H9 (cell line): ENCODE measurements at regions not wholly inside any gene's neighbourhood (a gene's known extent, or its start where the extent isn't known, plus 50 kb on each side); places are given as distances from the start of the nearest gene placed in this dataset.

ENCODE experiments used
- DNase-seq: peaks from one replicate; pipeline ENCODE4 v3.0.0-alpha.2; 2017
- H2AFZ ChIP-seq: one replicate; pipeline ENCODE4 v1.6.1; 2013; ENCODE audit warnings: mild to moderate bottlenecking, low read length, control low read depth, moderate library complexity
- H2AK5ac ChIP-seq: 2 replicates; pipeline ENCODE4 v1.6.1; 2013; ENCODE audit warnings: low read length, control low read depth, mixed read lengths; ENCODE audit not compliant: insufficient read length
- H2BK120ac ChIP-seq: one replicate; pipeline ENCODE4 v1.6.1; 2013; ENCODE audit warnings: low read depth, mild to moderate bottlenecking, low read length, control low read depth, inconsistent platforms; ENCODE audit not compliant: poor library complexity, severe bottlenecking
- H2BK12ac ChIP-seq: 2 replicates; pipeline ENCODE4 v1.6.1; 2013; ENCODE audit warnings: low read length, control low read depth, mixed read lengths, low read depth; ENCODE audit not compliant: insufficient read length
- H2BK15ac ChIP-seq: 2 replicates; pipeline ENCODE4 v1.6.1; 2013; ENCODE audit warnings: low read depth, low read length, control low read depth
- H2BK20ac ChIP-seq: one replicate; pipeline ENCODE4 v1.6.1; 2013; ENCODE audit warnings: low read depth, mild to moderate bottlenecking, low read length, control low read depth, inconsistent platforms; ENCODE audit not compliant: poor library complexity, severe bottlenecking
- H2BK5ac ChIP-seq: 2 replicates; pipeline ENCODE4 v1.6.1; 2013; ENCODE audit warnings: low read length, control low read depth, mixed read lengths; ENCODE audit not compliant: insufficient read length
- H3K14ac ChIP-seq: 2 replicates; pipeline ENCODE4 v1.6.1; 2013; ENCODE audit warnings: low read length, control low read depth; ENCODE audit not compliant: insufficient read depth
- H3K18ac ChIP-seq: 2 replicates; pipeline ENCODE4 v1.6.1; 2013; ENCODE audit warnings: low read depth, mild to moderate bottlenecking, mixed read lengths, low read length, control low read depth; ENCODE audit not compliant: insufficient read length
- H3K23ac ChIP-seq: 2 replicates; pipeline ENCODE4 v1.6.1; 2013; ENCODE audit warnings: low read length, control low read depth, mixed read lengths, low read depth; ENCODE audit not compliant: insufficient read length
- H3K23me2 ChIP-seq: 2 replicates; pipeline ENCODE4 v1.6.1; 2013; ENCODE audit warnings: low read depth, mild to moderate bottlenecking, mixed read lengths, low read length, control low read depth; ENCODE audit not compliant: insufficient read length, poor library complexity, severe bottlenecking
- H3K27ac ChIP-seq: 2 replicates; pipeline ENCODE4 v1.5.1; 2013; ENCODE audit warnings: low read length, control low read depth, mixed read lengths, low read depth; ENCODE audit not compliant: insufficient read length
- H3K27me3 ChIP-seq: 2 replicates; pipeline ENCODE4 v1.6.1; 2013; ENCODE audit warnings: low read length, control low read depth, inconsistent platforms; ENCODE audit not compliant: insufficient read depth
- H3K4ac ChIP-seq: 2 replicates; pipeline ENCODE4 v1.6.1; 2013; ENCODE audit warnings: low read depth, mild to moderate bottlenecking, control low read depth, inconsistent platforms, low read length, moderate library complexity
- H3K4me1 ChIP-seq: 2 replicates; pipeline ENCODE4 v1.6.1; 2013; ENCODE audit warnings: low read length, control low read depth, inconsistent platforms; ENCODE audit not compliant: insufficient read depth
- H3K4me2 ChIP-seq: 2 replicates; pipeline ENCODE4 v1.6.1; 2013; ENCODE audit warnings: low read length, control low read depth, mixed read lengths; ENCODE audit not compliant: insufficient read length, insufficient read depth
- H3K56ac ChIP-seq: 2 replicates; pipeline ENCODE4 v1.6.1; 2013; ENCODE audit warnings: low read depth, mild to moderate bottlenecking, mixed read lengths, low read length, control low read depth; ENCODE audit not compliant: insufficient read length
- H3K79me1 ChIP-seq: 2 replicates; pipeline ENCODE4 v1.6.1; 2013; ENCODE audit warnings: low read depth, mild to moderate bottlenecking, moderate library complexity, low read length, control low read depth, inconsistent platforms; ENCODE audit not compliant: insufficient read depth, poor library complexity, severe bottlenecking
- H3K79me2 ChIP-seq: 2 replicates; pipeline ENCODE4 v1.6.1; 2013; ENCODE audit warnings: low read length, control low read depth, inconsistent platforms; ENCODE audit not compliant: insufficient read depth
- H3K9ac ChIP-seq: 2 replicates; pipeline ENCODE4 v1.6.1; 2013; ENCODE audit warnings: low read length, control low read depth, mixed read lengths; ENCODE audit not compliant: insufficient read length; ENCODE audit errors: extremely low read depth
- H3K9me3 ChIP-seq: one replicate; pipeline ENCODE4 v1.6.1; 2013; ENCODE audit warnings: low read depth, low read length, inconsistent platforms; ENCODE audit not compliant: control insufficient read depth
- H3T11ph ChIP-seq: one replicate; pipeline ENCODE4 v1.6.1; 2013; ENCODE audit warnings: mild to moderate bottlenecking, low read length, control low read depth, inconsistent platforms
- H4K20me1 ChIP-seq: one replicate; pipeline ENCODE4 v1.6.1; 2013; ENCODE audit not compliant: control insufficient read depth, insufficient read length, insufficient read depth
- H4K5ac ChIP-seq: 2 replicates; pipeline ENCODE4 v1.6.1; 2013; ENCODE audit warnings: low read depth, mild to moderate bottlenecking, mixed read lengths, low read length, control low read depth; ENCODE audit not compliant: insufficient read length
- H4K8ac ChIP-seq: replicated peaks from 2 replicates; pipeline ENCODE4 v1.6.1; 2013; ENCODE audit warnings: low read length, control low read depth, mixed read lengths, low read depth; ENCODE audit not compliant: insufficient read length
- H4K91ac ChIP-seq: 2 replicates; pipeline ENCODE4 v1.6.1; 2013; ENCODE audit warnings: low read depth, mild to moderate bottlenecking, moderate library complexity, mixed read lengths, low read length, control low read depth; ENCODE audit not compliant: insufficient read length
- H3K27ac Mint-ChIP-seq, 3 experiments: 2 replicates in 2 of 3; 3 replicates in 1 of 3; pipeline ENCODE4 v1.8.0; 2020 to 2021; ENCODE audit warnings: mixed read lengths in 3 of 3, mild to moderate bottlenecking in 1 of 3, moderate library complexity in 1 of 3
- H3K27me3 Mint-ChIP-seq: 2 replicates; pipeline ENCODE4 v1.8.0; 2021; ENCODE audit warnings: low read depth, mild to moderate bottlenecking, moderate library complexity, mixed read lengths
- H3K36me3 Mint-ChIP-seq, 3 experiments: 2 replicates in 2 of 3; 3 replicates in 1 of 3; pipeline ENCODE4 v1.8.0; 2020 to 2021; ENCODE audit warnings: low read depth in 3 of 3, mixed read lengths in 3 of 3; ENCODE audit not compliant: insufficient read depth in 1 of 3
- H3K4me1 Mint-ChIP-seq, 2 experiments: 2 replicates each; pipeline ENCODE4 v1.8.0; 2020; ENCODE audit warnings: mixed read lengths in 2 of 2
- H3K4me3 Mint-ChIP-seq, 2 experiments: 2 replicates in 1 of 2; 3 replicates in 1 of 2; pipeline ENCODE4 v1.8.0; 2020 to 2021; ENCODE audit warnings: mild to moderate bottlenecking in 2 of 2, mixed read lengths in 2 of 2, moderate library complexity in 1 of 2
- H3K9me3 Mint-ChIP-seq, 2 experiments: 2 replicates in 1 of 2; 3 replicates in 1 of 2; pipeline ENCODE4 v1.8.0; 2020; ENCODE audit warnings: mild to moderate bottlenecking in 2 of 2, mixed read lengths in 2 of 2, moderate library complexity in 1 of 2
- WGBS: extraction: QIAGEN DNeasy Blood & Tissue Kit; methylation state at CpG from one replicate; pipeline ENCODE4 v1.1.7; 2013; ENCODE audit warnings: missing lambda C conversion rate, low lambda C conversion rate, mixed read lengths; ENCODE audit not compliant: insufficient read length; ENCODE audit errors: extremely low coverage; 5-methylcytosine and 5-hydroxymethylcytosine counted together
- TF ChIP-seq, protein P1 (sequence below): fragments of 200-600 bp; sonication (generic); conservative IDR thresholded peaks from 3 replicates; pipeline ENCODE4 v1.8.0; 2021; ENCODE audit warnings: antibody characterized with exemption, mild to moderate bottlenecking

GRCh38 chr1:195075973-195076372 is 1532.3 kb downstream of the KCNT2 start:
- TF ChIP-seq, protein P1, sequence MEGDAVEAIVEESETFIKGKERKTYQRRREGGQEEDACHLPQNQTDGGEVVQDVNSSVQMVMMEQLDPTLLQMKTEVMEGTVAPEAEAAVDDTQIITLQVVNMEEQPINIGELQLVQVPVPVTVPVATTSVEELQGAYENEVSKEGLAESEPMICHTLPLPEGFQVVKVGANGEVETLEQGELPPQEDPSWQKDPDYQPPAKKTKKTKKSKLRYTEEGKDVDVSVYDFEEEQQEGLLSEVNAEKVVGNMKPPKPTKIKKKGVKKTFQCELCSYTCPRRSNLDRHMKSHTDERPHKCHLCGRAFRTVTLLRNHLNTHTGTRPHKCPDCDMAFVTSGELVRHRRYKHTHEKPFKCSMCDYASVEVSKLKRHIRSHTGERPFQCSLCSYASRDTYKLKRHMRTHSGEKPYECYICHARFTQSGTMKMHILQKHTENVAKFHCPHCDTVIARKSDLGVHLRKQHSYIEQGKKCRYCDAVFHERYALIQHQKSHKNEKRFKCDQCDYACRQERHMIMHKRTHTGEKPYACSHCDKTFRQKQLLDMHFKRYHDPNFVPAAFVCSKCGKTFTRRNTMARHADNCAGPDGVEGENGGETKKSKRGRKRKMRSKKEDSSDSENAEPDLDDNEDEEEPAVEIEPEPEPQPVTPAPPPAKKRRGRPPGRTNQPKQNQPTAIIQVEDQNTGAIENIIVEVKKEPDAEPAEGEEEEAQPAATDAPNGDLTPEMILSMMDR = no peak

More at GRCh38 chr1:195075973-195076372, 1532.3 kb downstream of the KCNT2 start:
- H3K27me3 Mint-ChIP-seq = no peaks in the 10 kb centered on the region
- H3K9me3 Mint-ChIP-seq = no peaks in the 10 kb centered on the region
- H3K36me3 Mint-ChIP-seq = no peaks in the 10 kb centered on the region
- no peak overlapping the region for H3K4ac ChIP-seq
- H4K5ac ChIP-seq = no peak overlapping the region
- H3K56ac ChIP-seq = no peak overlapping the region
- no peaks in the 10 kb centered on the region for H3K9me3 ChIP-seq
- H3K27ac ChIP-seq = no peak overlapping the region
- DNase-seq = no peak
- H2BK20ac ChIP-seq = no peak overlapping the region
- no peak overlapping the region for H2BK5ac ChIP-seq
- no peak overlapping the region for H3K14ac ChIP-seq
- H3K4me1 Mint-ChIP-seq = no peaks in the 10 kb centered on the region
- no peak overlapping the region for H3K4me3 Mint-ChIP-seq
- no peak overlapping the region for H3T11ph ChIP-seq
- H3K79me1 ChIP-seq = no peaks in the 10 kb centered on the region
- no peak overlapping the region for H2BK120ac ChIP-seq
- no peaks in the 10 kb centered on the region for H3K23me2 ChIP-seq
- H4K91ac ChIP-seq = no peak overlapping the region
- H3K79me2 ChIP-seq = no peaks in the 10 kb centered on the region
- no peak overlapping the region for H2BK15ac ChIP-seq
- H4K20me1 ChIP-seq = no peaks in the 10 kb centered on the region
- no peak overlapping the region for H2BK12ac ChIP-seq
- no CpG with 5 or more reads among the region's 2 CpGs for WGBS
- H4K8ac ChIP-seq = no peak overlapping the region
- no peak overlapping the region for H2AK5ac ChIP-seq
- no peak overlapping the region for H3K4me2 ChIP-seq
- H3K9ac ChIP-seq = no peak overlapping the region
- no peak overlapping the region for H3K23ac ChIP-seq
- H3K27me3 ChIP-seq = no peaks in the 10 kb centered on the region
- H3K18ac ChIP-seq = no peak overlapping the region
- H2AFZ ChIP-seq = no peak overlapping the region
- no peak overlapping the region for H3K27ac Mint-ChIP-seq
- H3K4me1 ChIP-seq = no peaks in the 10 kb centered on the region
